ENCODE measurements at regions not wholly inside any gene's neighbourhood (a gene's known extent, or its start where the extent isn't known, plus 50 kb on each side); places are given as distances from the start of the nearest gene placed in this dataset.

- TF ChIP-seq CTCF (IDR thresholded peaks at IDR 0.05; ENCODE audit: low read depth, low read length, missing input control) (no peak), RXRA (IDR thresholded peaks at IDR 0.05) (no peak), YY1 (IDR thresholded peaks at IDR 0.05) (no peak), JUND (IDR thresholded peaks at IDR 0.05) (no peak), ZBTB33 (IDR thresholded peaks at IDR 0.05) (no peak), MAX (IDR thresholded peaks at IDR 0.05) (no peak), EGR1 (IDR thresholded peaks at IDR 0.05; ENCODE audit: low read depth in 2 of 2) (no peak), TAF1 (conservative IDR thresholded peaks at IDR 0.05) (no peak)
- TF ChIP-seq, protein P1, sequence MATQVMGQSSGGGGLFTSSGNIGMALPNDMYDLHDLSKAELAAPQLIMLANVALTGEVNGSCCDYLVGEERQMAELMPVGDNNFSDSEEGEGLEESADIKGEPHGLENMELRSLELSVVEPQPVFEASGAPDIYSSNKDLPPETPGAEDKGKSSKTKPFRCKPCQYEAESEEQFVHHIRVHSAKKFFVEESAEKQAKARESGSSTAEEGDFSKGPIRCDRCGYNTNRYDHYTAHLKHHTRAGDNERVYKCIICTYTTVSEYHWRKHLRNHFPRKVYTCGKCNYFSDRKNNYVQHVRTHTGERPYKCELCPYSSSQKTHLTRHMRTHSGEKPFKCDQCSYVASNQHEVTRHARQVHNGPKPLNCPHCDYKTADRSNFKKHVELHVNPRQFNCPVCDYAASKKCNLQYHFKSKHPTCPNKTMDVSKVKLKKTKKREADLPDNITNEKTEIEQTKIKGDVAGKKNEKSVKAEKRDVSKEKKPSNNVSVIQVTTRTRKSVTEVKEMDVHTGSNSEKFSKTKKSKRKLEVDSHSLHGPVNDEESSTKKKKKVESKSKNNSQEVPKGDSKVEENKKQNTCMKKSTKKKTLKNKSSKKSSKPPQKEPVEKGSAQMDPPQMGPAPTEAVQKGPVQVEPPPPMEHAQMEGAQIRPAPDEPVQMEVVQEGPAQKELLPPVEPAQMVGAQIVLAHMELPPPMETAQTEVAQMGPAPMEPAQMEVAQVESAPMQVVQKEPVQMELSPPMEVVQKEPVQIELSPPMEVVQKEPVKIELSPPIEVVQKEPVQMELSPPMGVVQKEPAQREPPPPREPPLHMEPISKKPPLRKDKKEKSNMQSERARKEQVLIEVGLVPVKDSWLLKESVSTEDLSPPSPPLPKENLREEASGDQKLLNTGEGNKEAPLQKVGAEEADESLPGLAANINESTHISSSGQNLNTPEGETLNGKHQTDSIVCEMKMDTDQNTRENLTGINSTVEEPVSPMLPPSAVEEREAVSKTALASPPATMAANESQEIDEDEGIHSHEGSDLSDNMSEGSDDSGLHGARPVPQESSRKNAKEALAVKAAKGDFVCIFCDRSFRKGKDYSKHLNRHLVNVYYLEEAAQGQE (IDR thresholded peaks at IDR 0.05) = no peak
Observed at GRCh38 chr7:149559711-149560110, 62.1 kb upstream of the ZNF746 start.
